H9 (cell line): ENCODE measurements at regions not wholly inside any gene's neighbourhood (a gene's known extent, or its start where the extent isn't known, plus 50 kb on each side); places are given as distances from the start of the nearest gene placed in this dataset.

ENCODE experiments used
- DNase-seq: peaks from one replicate; pipeline ENCODE4 v3.0.0-alpha.2; 2017
- H2AFZ ChIP-seq: one replicate; pipeline ENCODE4 v1.6.1; 2013; ENCODE audit warnings: mild to moderate bottlenecking, low read length, control low read depth, moderate library complexity
- H2AK5ac ChIP-seq: 2 replicates; pipeline ENCODE4 v1.6.1; 2013; ENCODE audit warnings: low read length, control low read depth, mixed read lengths; ENCODE audit not compliant: insufficient read length
- H2BK120ac ChIP-seq: one replicate; pipeline ENCODE4 v1.6.1; 2013; ENCODE audit warnings: low read depth, mild to moderate bottlenecking, low read length, control low read depth, inconsistent platforms; ENCODE audit not compliant: poor library complexity, severe bottlenecking
- H2BK12ac ChIP-seq: 2 replicates; pipeline ENCODE4 v1.6.1; 2013; ENCODE audit warnings: low read length, control low read depth, mixed read lengths, low read depth; ENCODE audit not compliant: insufficient read length
- H2BK15ac ChIP-seq: 2 replicates; pipeline ENCODE4 v1.6.1; 2013; ENCODE audit warnings: low read depth, low read length, control low read depth
- H2BK20ac ChIP-seq: one replicate; pipeline ENCODE4 v1.6.1; 2013; ENCODE audit warnings: low read depth, mild to moderate bottlenecking, low read length, control low read depth, inconsistent platforms; ENCODE audit not compliant: poor library complexity, severe bottlenecking
- H2BK5ac ChIP-seq: 2 replicates; pipeline ENCODE4 v1.6.1; 2013; ENCODE audit warnings: low read length, control low read depth, mixed read lengths; ENCODE audit not compliant: insufficient read length
- H3K14ac ChIP-seq: 2 replicates; pipeline ENCODE4 v1.6.1; 2013; ENCODE audit warnings: low read length, control low read depth; ENCODE audit not compliant: insufficient read depth
- H3K18ac ChIP-seq: 2 replicates; pipeline ENCODE4 v1.6.1; 2013; ENCODE audit warnings: low read depth, mild to moderate bottlenecking, mixed read lengths, low read length, control low read depth; ENCODE audit not compliant: insufficient read length
- H3K23ac ChIP-seq: 2 replicates; pipeline ENCODE4 v1.6.1; 2013; ENCODE audit warnings: low read length, control low read depth, mixed read lengths, low read depth; ENCODE audit not compliant: insufficient read length
- H3K23me2 ChIP-seq: 2 replicates; pipeline ENCODE4 v1.6.1; 2013; ENCODE audit warnings: low read depth, mild to moderate bottlenecking, mixed read lengths, low read length, control low read depth; ENCODE audit not compliant: insufficient read length, poor library complexity, severe bottlenecking
- H3K27ac ChIP-seq: 2 replicates; pipeline ENCODE4 v1.5.1; 2013; ENCODE audit warnings: low read length, control low read depth, mixed read lengths, low read depth; ENCODE audit not compliant: insufficient read length
- H3K27me3 ChIP-seq: 2 replicates; pipeline ENCODE4 v1.6.1; 2013; ENCODE audit warnings: low read length, control low read depth, inconsistent platforms; ENCODE audit not compliant: insufficient read depth
- H3K4ac ChIP-seq: 2 replicates; pipeline ENCODE4 v1.6.1; 2013; ENCODE audit warnings: low read depth, mild to moderate bottlenecking, control low read depth, inconsistent platforms, low read length, moderate library complexity
- H3K4me1 ChIP-seq: 2 replicates; pipeline ENCODE4 v1.6.1; 2013; ENCODE audit warnings: low read length, control low read depth, inconsistent platforms; ENCODE audit not compliant: insufficient read depth
- H3K4me2 ChIP-seq: 2 replicates; pipeline ENCODE4 v1.6.1; 2013; ENCODE audit warnings: low read length, control low read depth, mixed read lengths; ENCODE audit not compliant: insufficient read length, insufficient read depth
- H3K56ac ChIP-seq: 2 replicates; pipeline ENCODE4 v1.6.1; 2013; ENCODE audit warnings: low read depth, mild to moderate bottlenecking, mixed read lengths, low read length, control low read depth; ENCODE audit not compliant: insufficient read length
- H3K79me1 ChIP-seq: 2 replicates; pipeline ENCODE4 v1.6.1; 2013; ENCODE audit warnings: low read depth, mild to moderate bottlenecking, moderate library complexity, low read length, control low read depth, inconsistent platforms; ENCODE audit not compliant: insufficient read depth, poor library complexity, severe bottlenecking
- H3K79me2 ChIP-seq: 2 replicates; pipeline ENCODE4 v1.6.1; 2013; ENCODE audit warnings: low read length, control low read depth, inconsistent platforms; ENCODE audit not compliant: insufficient read depth
- H3K9ac ChIP-seq: 2 replicates; pipeline ENCODE4 v1.6.1; 2013; ENCODE audit warnings: low read length, control low read depth, mixed read lengths; ENCODE audit not compliant: insufficient read length; ENCODE audit errors: extremely low read depth
- H3K9me3 ChIP-seq: one replicate; pipeline ENCODE4 v1.6.1; 2013; ENCODE audit warnings: low read depth, low read length, inconsistent platforms; ENCODE audit not compliant: control insufficient read depth
- H3T11ph ChIP-seq: one replicate; pipeline ENCODE4 v1.6.1; 2013; ENCODE audit warnings: mild to moderate bottlenecking, low read length, control low read depth, inconsistent platforms
- H4K20me1 ChIP-seq: one replicate; pipeline ENCODE4 v1.6.1; 2013; ENCODE audit not compliant: control insufficient read depth, insufficient read length, insufficient read depth
- H4K5ac ChIP-seq: 2 replicates; pipeline ENCODE4 v1.6.1; 2013; ENCODE audit warnings: low read depth, mild to moderate bottlenecking, mixed read lengths, low read length, control low read depth; ENCODE audit not compliant: insufficient read length
- H4K8ac ChIP-seq: replicated peaks from 2 replicates; pipeline ENCODE4 v1.6.1; 2013; ENCODE audit warnings: low read length, control low read depth, mixed read lengths, low read depth; ENCODE audit not compliant: insufficient read length
- H4K91ac ChIP-seq: 2 replicates; pipeline ENCODE4 v1.6.1; 2013; ENCODE audit warnings: low read depth, mild to moderate bottlenecking, moderate library complexity, mixed read lengths, low read length, control low read depth; ENCODE audit not compliant: insufficient read length
- H3K27ac Mint-ChIP-seq, 3 experiments: 2 replicates in 2 of 3; 3 replicates in 1 of 3; pipeline ENCODE4 v1.8.0; 2020 to 2021; ENCODE audit warnings: mixed read lengths in 3 of 3, mild to moderate bottlenecking in 1 of 3, moderate library complexity in 1 of 3
- H3K27me3 Mint-ChIP-seq: 2 replicates; pipeline ENCODE4 v1.8.0; 2021; ENCODE audit warnings: low read depth, mild to moderate bottlenecking, moderate library complexity, mixed read lengths
- H3K36me3 Mint-ChIP-seq, 3 experiments: 2 replicates in 2 of 3; 3 replicates in 1 of 3; pipeline ENCODE4 v1.8.0; 2020 to 2021; ENCODE audit warnings: low read depth in 3 of 3, mixed read lengths in 3 of 3; ENCODE audit not compliant: insufficient read depth in 1 of 3
- H3K4me1 Mint-ChIP-seq, 2 experiments: 2 replicates each; pipeline ENCODE4 v1.8.0; 2020; ENCODE audit warnings: mixed read lengths in 2 of 2
- H3K4me3 Mint-ChIP-seq, 2 experiments: 2 replicates in 1 of 2; 3 replicates in 1 of 2; pipeline ENCODE4 v1.8.0; 2020 to 2021; ENCODE audit warnings: mild to moderate bottlenecking in 2 of 2, mixed read lengths in 2 of 2, moderate library complexity in 1 of 2
- H3K9me3 Mint-ChIP-seq, 2 experiments: 2 replicates in 1 of 2; 3 replicates in 1 of 2; pipeline ENCODE4 v1.8.0; 2020; ENCODE audit warnings: mild to moderate bottlenecking in 2 of 2, mixed read lengths in 2 of 2, moderate library complexity in 1 of 2
- CTCF ChIP-seq: fragments of 200-600 bp; sonication (generic); conservative IDR thresholded peaks from 3 replicates; pipeline ENCODE4 v1.8.0; 2021; ENCODE audit warnings: antibody characterized with exemption, mild to moderate bottlenecking

- Histone ChIP-seq H3K9ac (no peak overlapping the region), H3T11ph (no peak overlapping the region), H3K9me3 (no peaks in the 10 kb centered on the region), H2BK15ac (no peak overlapping the region), H4K20me1 (no peaks in the 10 kb centered on the region), H2BK12ac (no peak overlapping the region), H3K79me2 (no peaks in the 10 kb centered on the region), H2BK120ac (no peak overlapping the region), H3K27ac (no peak overlapping the region), H3K4ac (no peak overlapping the region), H3K4me1 (no peaks in the 10 kb centered on the region), H3K14ac (no peak overlapping the region), H3K18ac (no peak overlapping the region), H4K5ac (no peak overlapping the region), H3K23ac (no peak overlapping the region), H2BK20ac (no peak overlapping the region), H3K56ac (no peak overlapping the region), H4K8ac (no peak overlapping the region), H3K4me2 (no peak overlapping the region), H4K91ac (no peak overlapping the region), H3K23me2 (no peaks in the 10 kb centered on the region), H2BK5ac (no peak overlapping the region), H3K79me1 (no peaks in the 10 kb centered on the region), H2AK5ac (no peak overlapping the region), H2AFZ (no peak overlapping the region), H3K27me3 (no peaks in the 10 kb centered on the region)
- H3K4me3 Mint-ChIP-seq = no peak overlapping the region
- TF ChIP-seq CTCF = no peak
- no peaks in the 10 kb centered on the region for H3K4me1 Mint-ChIP-seq
- no peaks in the 10 kb centered on the region for H3K36me3 Mint-ChIP-seq
- no peak overlapping the region for H3K27ac Mint-ChIP-seq
- DNase-seq = no peak
- H3K9me3 Mint-ChIP-seq = no peaks in the 10 kb centered on the region
- H3K27me3 Mint-ChIP-seq = no peaks in the 10 kb centered on the region
These were observed 345.4 kb downstream of the COL12A1 start for GRCh38 chr6:74860456-74860855.
